Body of pancreas (tissue), 4 donors: ENCODE measurements at regions not wholly inside any gene's neighbourhood (a gene's known extent, or its start where the extent isn't known, plus 50 kb on each side); places are given as distances from the start of the nearest gene placed in this dataset.

Source experiments
- ATAC-seq: fragments of 150-250 bp; one replicate; pipeline ENCODE4 v1.9.1; 2016
- DNase-seq, 4 donors: peaks; one replicate each; pipeline ENCODE4 v3.0.0-alpha.2; 2019
- H3K27ac ChIP-seq, 4 donors: fragments of 200-600 bp; sonication (generic); 1 replicate in 3 of 4; 2 replicates in 1 of 4; pipeline versions ENCODE4 v1.5.1 to v1.6.1; 2016 to 2019; ENCODE audit warnings: mild to moderate bottlenecking in 1 of 4, mixed read lengths in 1 of 4, moderate library complexity in 1 of 4
- H3K27me3 ChIP-seq, 2 donors: fragments of 200-600 bp; sonication (generic); one replicate each; pipeline ENCODE4 v1.6.0; 2016; ENCODE audit warnings: mild to moderate bottlenecking in 1 of 2
- H3K36me3 ChIP-seq, 2 donors: fragments of 200-600 bp; sonication (generic); replicated peaks in 1 of 2; 2 replicates each; pipeline ENCODE4 v1.5.1; 2016; ENCODE audit warnings: low read depth in 2 of 2; ENCODE audit not compliant: insufficient read depth in 1 of 2
- H3K4me1 ChIP-seq: fragments of 200-600 bp; sonication (generic); one replicate; pipeline ENCODE4 v1.6.0; 2016
- H3K4me3 ChIP-seq, 2 donors: fragments of 200-600 bp; sonication (generic); 1 replicate in 1 of 2; 2 replicates in 1 of 2; pipeline ENCODE4 v1.5.1; 2016 to 2019
- H3K9me3 ChIP-seq, 3 donors: fragments of 200-600 bp; sonication (generic); 1 replicate in 2 of 3; 2 replicates in 1 of 3; pipeline ENCODE4 v1.5.1; 2016
- CTCF ChIP-seq, 7 experiments: fragments of 450-650 bp in 4 of 7; fragments of 200-600 bp in 3 of 7; sonication (generic) in 3 of 7; IDR thresholded peaks; one replicate each; pipeline ENCODE4 v1.5.1; 2016 to 2019; ENCODE audit warnings: antibody characterized with exemption in 7 of 7
- POLR2A ChIP-seq, 3 donors: fragments of 450-650 bp; IDR thresholded peaks; one replicate each; pipeline ENCODE4 v1.6.1; 2016; ENCODE audit warnings: antibody characterized with exemption in 3 of 3, mild to moderate bottlenecking in 2 of 3
- WGBS, 2 donors: methylation state at CpG; one replicate each; pipeline ENCODE4 v1.1.5; 2017; 5-methylcytosine and 5-hydroxymethylcytosine counted together
- intact Hi-C: fragments of 100-400 bp; cut with DNase I; formaldehyde crosslinking; loops from one replicate; pipeline ENCODE4 v1.15.1; 2023

GRCh38 chr12:124078800-124079199 is 105.8 kb downstream of the ZNF664 start:
- Histone ChIP-seq H3K27me3 (no peaks in the 10 kb centered on the region), H3K4me1 (no peaks in the 10 kb centered on the region), H3K36me3 (no peaks in the 10 kb centered on the region), H3K27ac (no peak overlapping the region), H3K4me3 (no peak overlapping the region), H3K9me3 (no peaks in the 10 kb centered on the region)
- DNase-seq = no peak
- no peak for ATAC-seq
- TF ChIP-seq POLR2A (IDR thresholded peaks at IDR 0.05) = no peak
- no peak for TF ChIP-seq CTCF (IDR thresholded peaks at IDR 0.05)
- intact Hi-C loops = no loop called here
- 94 to 98% methylated on average over 3 to 4 of the region's 4 CpGs for WGBS, 2 donors

GRCh38 chr12:124080649-124081048 is 107.6 kb downstream of the ZNF664 start:
- no peak for ATAC-seq
- no peaks in the 10 kb centered on the region for H3K36me3 ChIP-seq
- no peaks in the 10 kb centered on the region for H3K27me3 ChIP-seq
- no peak overlapping the region for H3K4me3 ChIP-seq
- no peaks in the 10 kb centered on the region for H3K4me1 ChIP-seq
- intact Hi-C loops = no loop called here
- WGBS, 2 donors = 89 to 93% methylated on average over 4 to 5 of the region's 5 CpGs
- H3K9me3 ChIP-seq = no peaks in the 10 kb centered on the region
- TF ChIP-seq CTCF (IDR thresholded peaks at IDR 0.05) (no peak), POLR2A (IDR thresholded peaks at IDR 0.05) (no peak)
- no peak overlapping the region for H3K27ac ChIP-seq
- DNase-seq = no peak

- 90 to 95% methylated on average over 10 of the region's 10 CpGs for WGBS, 2 donors
- TF ChIP-seq POLR2A (IDR thresholded peaks at IDR 0.05) (no peak), CTCF (IDR thresholded peaks at IDR 0.05) (no peak)
These were observed 109.0 kb downstream of the ZNF664 start for GRCh38 chr12:124082012-124082411.

GRCh38 chr12:124082687-124083086 is 109.7 kb downstream of the ZNF664 start:
- TF ChIP-seq POLR2A (IDR thresholded peaks at IDR 0.05) (no peak), CTCF (IDR thresholded peaks at IDR 0.05) (no peak)

More at GRCh38 chr12:124082012-124082411, 109.0 kb downstream of the ZNF664 start:
- Histone ChIP-seq H3K4me3 (no peak overlapping the region), H3K27me3 (no peaks in the 10 kb centered on the region), H3K36me3 (no peaks in the 10 kb centered on the region), H3K9me3 (no peaks in the 10 kb centered on the region), H3K27ac (no peak overlapping the region), H3K4me1 (no peaks in the 10 kb centered on the region)
- ATAC-seq (no peak), DNase-seq (no peak)
- intact Hi-C loops = no loop called here

GRCh38 chr12:124083708-124084107 is 110.7 kb downstream of the ZNF664 start:
- Histone ChIP-seq H3K4me3 (no peak overlapping the region), H3K27ac (no peak overlapping the region), H3K4me1 (no peaks in the 10 kb centered on the region), H3K36me3 (no peaks in the 10 kb centered on the region), H3K9me3 (no peaks in the 10 kb centered on the region), H3K27me3 (no peaks in the 10 kb centered on the region)
- TF ChIP-seq POLR2A (IDR thresholded peaks at IDR 0.05) (no peak), CTCF (IDR thresholded peaks at IDR 0.05) (no peak)
- DNase-seq (no peak), ATAC-seq (no peak)
- 89% methylated on average over 11 of the region's 11 CpGs for WGBS, 2 donors
- intact Hi-C loops = no loop called here

More at GRCh38 chr12:124082687-124083086, 109.7 kb downstream of the ZNF664 start:
- Histone ChIP-seq H3K27ac (no peak overlapping the region), H3K4me3 (no peak overlapping the region), H3K9me3 (no peaks in the 10 kb centered on the region), H3K4me1 (no peaks in the 10 kb centered on the region), H3K27me3 (no peaks in the 10 kb centered on the region), H3K36me3 (no peaks in the 10 kb centered on the region)
- DNase-seq = no peak
- WGBS, 2 donors = 96 to 100% methylated on average over 3 to 4 of the region's 4 CpGs
- ATAC-seq = no peak
- intact Hi-C loops = no loop called here
